ENCODE measurements at regions not wholly inside any gene's neighbourhood (a gene's known extent, or its start where the extent isn't known, plus 50 kb on each side); places are given as distances from the start of the nearest gene placed in this dataset.

- TF ChIP-seq CTCF (conservative IDR thresholded peaks at IDR 0.05) (no peak), ZFX (IDR thresholded peaks at IDR 0.05) (no peak)
Observed at GRCh38 chr6:153465050-153465449, 334.0 kb upstream of the RGS17 start.
